AG09319 (cell line): ENCODE measurements at regions not wholly inside any gene's neighbourhood (a gene's known extent, or its start where the extent isn't known, plus 50 kb on each side); places are given as distances from the start of the nearest gene placed in this dataset.

Experiments used
- DNase-seq: peaks from one replicate; pipeline ENCODE4 v3.0.0-alpha.2; 2010; ENCODE audit warnings: low read depth; ENCODE audit errors: extremely low read depth
- CTCF ChIP-seq: IDR thresholded peaks from 2 replicates; pipeline ENCODE4 v1.5.1; 2011; ENCODE audit warnings: low read depth, mild to moderate bottlenecking, inconsistent platforms, low read length, moderate library complexity

GRCh38 chr21:41650526-41651145 lies 116.2 kb downstream of the RIPK4 start:
- no peak for DNase-seq
- TF ChIP-seq CTCF, result no peak

GRCh38 chr21:41648591-41649031 lies 118.2 kb downstream of the RIPK4 start:
- DNase-seq, result no peak
- no peak for TF ChIP-seq CTCF

- no peak for TF ChIP-seq CTCF
- no peak for DNase-seq
Measured at GRCh38 chr21:41647806-41648561, 118.9 kb downstream of the RIPK4 start.

- no peak for TF ChIP-seq CTCF
- no peak for DNase-seq
Measured at GRCh38 chr21:41643246-41643966, 123.4 kb downstream of the RIPK4 start.

- no peak for DNase-seq
- no peak for TF ChIP-seq CTCF
Measured at GRCh38 chr21:41641821-41642701, 124.8 kb downstream of the RIPK4 start.

GRCh38 chr21:41641510-41641815 lies 125.4 kb downstream of the RIPK4 start:
- TF ChIP-seq CTCF, result no peak

More at GRCh38 chr21:41641510-41641815, 125.4 kb downstream of the RIPK4 start:
- DNase-seq, result no peak
